GM23248 (cell line): ENCODE measurements at regions not wholly inside any gene's neighbourhood (a gene's known extent, or its start where the extent isn't known, plus 50 kb on each side); places are given as distances from the start of the nearest gene placed in this dataset.

Experiments used
- EZH2 ChIP-seq: fragments of 200-600 bp; sonication (generic); IDR thresholded peaks from 2 replicates; pipeline ENCODE4 v1.6.1; 2018; ENCODE audit warnings: antibody characterized with exemption, mild to moderate bottlenecking; ENCODE audit not compliant: insufficient read depth, poor library complexity, severe bottlenecking
- EZH2phosphoT487 ChIP-seq: fragments of 200-600 bp; sonication (generic); IDR thresholded peaks from 2 replicates; pipeline ENCODE4 v1.6.1; 2018; ENCODE audit warnings: antibody characterized with exemption, moderate library complexity, mild to moderate bottlenecking, low read depth; ENCODE audit not compliant: insufficient read depth

- no peak for TF ChIP-seq EZH2
- TF ChIP-seq EZH2phosphoT487, result no peak
Observed at GRCh38 chrY:8656515-8656914, 680.7 kb upstream of the TSPY4 start.
